Fibroblast of mammary gland (primary cell): ENCODE measurements at regions not wholly inside any gene's neighbourhood (a gene's known extent, or its start where the extent isn't known, plus 50 kb on each side); places are given as distances from the start of the nearest gene placed in this dataset.

Experiments
- DNase-seq: peaks from one replicate; pipeline ENCODE4 v3.0.0-alpha.2; 2010; ENCODE audit warnings: low read depth
- H3K4me3 ChIP-seq: 2 replicates; pipeline ENCODE4 v1.5.1; 2011; ENCODE audit warnings: low read depth, mild to moderate bottlenecking, low read length, moderate library complexity; ENCODE audit not compliant: control insufficient read depth
- TF ChIP-seq, protein P1 (sequence below): conservative IDR thresholded peaks from 2 replicates; pipeline ENCODE4 v1.5.1; 2011; ENCODE audit warnings: low read depth, low read length, inconsistent platforms; ENCODE audit not compliant: control insufficient read depth, insufficient read depth

DNA sequence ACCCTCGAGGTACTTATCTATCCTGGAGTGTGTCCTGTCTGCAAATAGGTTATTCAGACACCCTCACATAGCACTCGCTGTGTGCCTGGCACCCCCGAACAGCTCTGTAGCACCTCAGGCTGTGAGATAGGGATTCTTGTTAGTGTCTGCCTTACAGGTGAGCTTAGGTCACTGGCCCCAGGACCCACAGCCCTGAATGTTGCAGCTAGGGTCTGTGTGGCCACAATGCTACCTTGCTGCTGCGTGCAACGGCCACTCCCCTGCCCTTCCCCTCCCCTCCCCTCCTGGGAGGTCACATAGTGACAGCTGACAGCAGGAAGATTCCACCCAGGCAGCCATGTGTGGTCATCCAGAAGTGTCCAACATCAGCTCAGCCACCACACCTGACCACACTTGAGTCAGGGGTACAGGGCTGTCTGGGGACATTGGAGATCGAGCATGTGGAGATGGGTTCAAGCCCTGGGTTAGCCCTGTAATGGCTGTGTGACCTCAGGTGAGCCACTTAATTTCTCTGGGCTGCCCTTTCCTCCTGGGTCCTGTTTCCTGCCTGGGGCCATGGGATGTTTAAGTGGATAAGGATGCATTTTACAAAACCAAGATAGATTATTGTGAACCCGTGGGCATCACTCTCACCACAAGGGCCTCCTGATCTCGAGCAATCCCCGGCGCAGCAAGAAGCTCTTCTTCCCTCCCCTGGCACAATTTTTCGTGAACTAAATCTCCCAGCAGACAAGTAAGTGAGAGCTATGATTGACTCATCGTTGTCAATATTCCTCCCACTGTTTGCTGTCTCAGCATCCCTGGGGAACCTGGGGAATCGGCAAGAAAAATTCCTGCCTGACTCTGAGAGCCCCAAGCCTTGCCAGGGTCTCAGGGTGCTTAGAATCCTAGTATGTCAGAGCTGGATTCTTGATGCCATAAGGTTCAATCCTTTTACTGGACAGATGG is 208.7 kb downstream of the PTPRU start:
- TF ChIP-seq, protein P1, sequence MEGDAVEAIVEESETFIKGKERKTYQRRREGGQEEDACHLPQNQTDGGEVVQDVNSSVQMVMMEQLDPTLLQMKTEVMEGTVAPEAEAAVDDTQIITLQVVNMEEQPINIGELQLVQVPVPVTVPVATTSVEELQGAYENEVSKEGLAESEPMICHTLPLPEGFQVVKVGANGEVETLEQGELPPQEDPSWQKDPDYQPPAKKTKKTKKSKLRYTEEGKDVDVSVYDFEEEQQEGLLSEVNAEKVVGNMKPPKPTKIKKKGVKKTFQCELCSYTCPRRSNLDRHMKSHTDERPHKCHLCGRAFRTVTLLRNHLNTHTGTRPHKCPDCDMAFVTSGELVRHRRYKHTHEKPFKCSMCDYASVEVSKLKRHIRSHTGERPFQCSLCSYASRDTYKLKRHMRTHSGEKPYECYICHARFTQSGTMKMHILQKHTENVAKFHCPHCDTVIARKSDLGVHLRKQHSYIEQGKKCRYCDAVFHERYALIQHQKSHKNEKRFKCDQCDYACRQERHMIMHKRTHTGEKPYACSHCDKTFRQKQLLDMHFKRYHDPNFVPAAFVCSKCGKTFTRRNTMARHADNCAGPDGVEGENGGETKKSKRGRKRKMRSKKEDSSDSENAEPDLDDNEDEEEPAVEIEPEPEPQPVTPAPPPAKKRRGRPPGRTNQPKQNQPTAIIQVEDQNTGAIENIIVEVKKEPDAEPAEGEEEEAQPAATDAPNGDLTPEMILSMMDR: no peak
- H3K4me3 ChIP-seq: no peak overlapping the region
- peak; percentile 44 for DNase-seq

DNA sequence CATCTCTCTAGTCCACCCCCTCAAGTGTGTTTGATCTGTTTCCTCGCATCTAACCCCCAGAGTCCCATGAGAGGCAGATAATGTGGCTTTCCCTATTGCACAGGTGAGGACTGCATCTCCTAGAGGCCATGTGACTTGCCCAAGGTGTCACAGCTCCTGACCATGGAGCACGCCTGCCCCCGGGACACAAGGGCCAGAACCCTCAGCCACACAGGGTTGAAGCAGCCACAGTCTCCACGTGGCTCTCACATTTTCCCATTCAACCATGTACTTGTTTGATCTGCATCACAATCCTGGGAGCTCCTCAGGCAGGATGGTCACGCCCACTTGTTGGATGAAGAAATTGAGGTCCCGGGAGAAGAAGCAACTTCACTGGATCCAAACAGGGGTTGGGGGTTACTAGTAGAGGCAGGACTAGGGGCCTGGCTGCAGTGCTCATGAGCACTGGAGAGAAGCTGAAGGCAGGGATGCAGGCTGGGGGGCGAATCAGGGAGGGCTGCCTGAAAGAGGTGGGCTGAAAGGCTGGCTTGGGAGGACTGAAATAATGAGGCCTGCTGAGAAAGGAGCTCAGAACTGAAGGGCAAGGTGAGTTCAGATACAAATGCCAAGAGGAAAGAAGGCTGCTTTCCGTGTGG is 207.9 kb downstream of the PTPRU start:
- DNase-seq: no peak
- TF ChIP-seq, protein P1: no peak
- no peak overlapping the region for H3K4me3 ChIP-seq

DNA sequence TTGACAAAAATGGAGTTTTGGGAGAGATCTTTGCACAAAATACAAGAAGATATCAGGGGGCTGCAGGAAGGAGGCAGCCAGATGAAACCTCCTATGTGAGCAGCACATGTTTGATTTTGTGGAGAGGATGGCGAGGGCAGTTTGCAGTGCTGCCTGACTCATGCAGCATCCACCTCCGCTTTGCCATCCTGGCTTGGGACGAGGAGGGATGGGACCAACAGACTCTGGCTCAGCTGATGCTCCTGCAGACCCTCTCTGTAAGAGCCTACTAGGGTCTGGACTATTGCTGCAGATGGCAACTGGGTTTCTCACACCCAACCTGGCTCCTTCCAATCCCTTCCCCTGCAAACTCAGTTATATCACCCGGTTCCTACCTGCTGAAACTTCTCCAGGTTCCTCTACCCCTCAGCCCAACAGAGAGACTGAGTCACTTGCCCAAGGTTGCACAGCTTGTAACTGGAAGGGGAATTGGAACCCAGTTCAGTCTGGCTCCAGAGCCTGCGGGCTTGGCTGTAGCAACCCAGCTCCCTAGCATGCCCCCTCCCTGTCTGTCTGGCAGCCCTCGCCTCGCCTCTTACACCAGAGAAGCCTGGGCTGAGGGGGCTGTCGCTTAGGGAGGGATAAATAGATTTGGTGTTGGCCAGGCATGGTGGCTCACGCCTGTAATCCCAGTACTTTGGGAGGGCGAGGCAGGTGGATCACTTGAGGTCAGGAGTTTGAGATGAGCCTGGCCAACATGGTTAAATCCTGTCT is 205.8 kb downstream of the PTPRU start:
- no peak overlapping the region for H3K4me3 ChIP-seq
- DNase-seq: no peak
- TF ChIP-seq, protein P1: no peak

- TF ChIP-seq, protein P1: no peak
- H3K4me3 ChIP-seq: no peak overlapping the region
- no peak for DNase-seq
Observed at GRCh38 chr1:29439615-29440014, 203.3 kb downstream of the PTPRU start.

GRCh38 chr1:29438991-29439390 is 202.7 kb downstream of the PTPRU start:
- TF ChIP-seq, protein P1: no peak
- no peak overlapping the region for H3K4me3 ChIP-seq
- DNase-seq: no peak

GRCh38 chr1:29437946-29438345 is 201.6 kb downstream of the PTPRU start:
- DNase-seq: no peak
- no peak overlapping the region for H3K4me3 ChIP-seq
- TF ChIP-seq, protein P1: no peak
